HCT116 (cell line): ENCODE measurements at regions not wholly inside any gene's neighbourhood (a gene's known extent, or its start where the extent isn't known, plus 50 kb on each side); places are given as distances from the start of the nearest gene placed in this dataset.

Source experiments
- ATAC-seq: fragments of 200-7000 bp; cut with Tn5 transposase; 2 replicates; pipeline ENCODE4 v1.9.1; 2020; ENCODE audit warnings: mild to moderate bottlenecking, moderate library complexity
- BruUV-seq: library from RNA; stranded (reverse); fragments of 400-500 nt; replicated peaks from 2 replicates; lab custom pipeline; 2021; lab: Mats Ljungman, UMichigan
- CTCF ChIA-PET: fragments of 300-600 bp; sonication (Branson Sonifier 250); formaldehyde crosslinking; loops from one replicate; lab custom pipeline; 2021; ENCODE audit warnings: antibody characterized with exemption; lab: Charles Lee
- POLR2A ChIA-PET: fragments of 300-600, 350-600 bp; sonication (Branson Sonifier 250); formaldehyde crosslinking; loops from one replicate; lab custom pipeline; 2021; ENCODE audit warnings: antibody characterized with exemption; lab: Charles Lee
- RAD21 ChIA-PET, 2 experiments: fragments of 300-600 bp; sonication (Branson Sonifier 250); formaldehyde crosslinking; loops; one replicate each; lab custom pipeline; 2023; ENCODE audit warnings: low total read pairs in 2 of 2; ENCODE audit not compliant: uncharacterized antibody in 2 of 2, unreplicated experiment in 2 of 2, low non-redundant PET in 1 of 2; lab: Charles Lee
- DNase-seq: peaks from one replicate; pipeline ENCODE4 v3.0.0-alpha.2; 2010; ENCODE audit warnings: low read depth, low spot score
- H2AFZ ChIP-seq: fragments of 200-600 bp; shearing (Covaris generic), sonication (generic); 2 replicates; pipeline ENCODE4 v1.6.1; 2017; ENCODE audit warnings: low read depth, mixed run types, mixed read lengths, antibody characterized with exemption, low read length; ENCODE audit not compliant: poor library complexity, severe bottlenecking
- H3K27ac ChIP-seq: 2 replicates; pipeline ENCODE4 v1.5.1; 2012; ENCODE audit warnings: low read depth, low read length
- H3K27me3 ChIP-seq: fragments of 200-600 bp; sonication (generic); 2 replicates; pipeline ENCODE4 v1.6.1; 2016; ENCODE audit warnings: mixed run types, low read length, mixed read lengths; ENCODE audit not compliant: insufficient read depth
- H3K36me3 ChIP-seq, 2 experiments: fragments of 200-500 bp in 1 of 2; fragments of 200-600 bp in 1 of 2; sonication (Bioruptor generic) in 1 of 2; sonication (generic) in 1 of 2; 2 replicates each; pipeline versions ENCODE4 v1.5.1 to v1.6.1; 2014 to 2016; ENCODE audit warnings: low read length in 2 of 2, inconsistent platforms in 1 of 2, mixed read lengths in 1 of 2, mixed run types in 1 of 2; ENCODE audit not compliant: insufficient read depth in 2 of 2, control insufficient read depth in 1 of 2
- H3K4me1 ChIP-seq, 2 experiments: fragments of 200-600 bp in 1 of 2; sonication (generic) in 1 of 2; 2 replicates each; pipeline versions ENCODE4 v1.5.1 to v1.6.1; 2012 to 2017; ENCODE audit warnings: low read length in 2 of 2, inconsistent platforms in 1 of 2, mild to moderate bottlenecking in 1 of 2, mixed read lengths in 1 of 2, mixed run types in 1 of 2, moderate library complexity in 1 of 2; ENCODE audit not compliant: insufficient read depth in 2 of 2, control insufficient read depth in 1 of 2
- H3K4me2 ChIP-seq: fragments of 200-600 bp; sonication (generic); 2 replicates; pipeline ENCODE4 v1.6.1; 2017; ENCODE audit warnings: mixed run types, low read length, mixed read lengths
- H3K4me3 ChIP-seq, 2 experiments: fragments of 200-600 bp in 1 of 2; sonication (generic) in 1 of 2; replicated peaks in 1 of 2; 2 replicates each; pipeline ENCODE4 v1.5.1; 2011 to 2016; ENCODE audit warnings: low read length in 2 of 2, control low read depth in 1 of 2, low read depth in 1 of 2, mild to moderate bottlenecking in 1 of 2, mixed read lengths in 1 of 2, mixed run types in 1 of 2
- H3K79me2 ChIP-seq: fragments of 200-600 bp; sonication (generic); 2 replicates; pipeline ENCODE4 v1.6.1; 2017; ENCODE audit warnings: mild to moderate bottlenecking, mixed run types, low read length, moderate library complexity, mixed read lengths; ENCODE audit not compliant: insufficient read depth
- H3K9ac ChIP-seq: fragments of 200-600 bp; sonication (generic); 2 replicates; pipeline ENCODE4 v1.6.1; 2016; ENCODE audit warnings: low read length, mixed read lengths
- H3K9me2 ChIP-seq: fragments of 200-600 bp; sonication (generic), shearing (Covaris generic); 2 replicates; pipeline ENCODE4 v1.6.1; 2017; ENCODE audit warnings: mixed run types, mild to moderate bottlenecking, moderate library complexity; ENCODE audit not compliant: insufficient read depth
- H3K9me3 ChIP-seq, 2 experiments: fragments of 200-500 bp in 1 of 2; fragments of 200-600 bp in 1 of 2; sonication (Bioruptor generic) in 1 of 2; sonication (generic) in 1 of 2; 2 replicates each; pipeline ENCODE4 v1.6.1; 2014 to 2017; ENCODE audit warnings: low read length in 2 of 2, mixed read lengths in 2 of 2, inconsistent platforms in 1 of 2, low read depth in 1 of 2, mild to moderate bottlenecking in 1 of 2, mixed run types in 1 of 2, moderate library complexity in 1 of 2; ENCODE audit not compliant: control insufficient read depth in 1 of 2, insufficient read depth in 1 of 2
- H4K20me1 ChIP-seq: fragments of 200-600 bp; sonication (generic), shearing (Covaris generic); 2 replicates; pipeline ENCODE4 v1.6.1; 2017; ENCODE audit warnings: mixed run types, mild to moderate bottlenecking, moderate library complexity; ENCODE audit not compliant: insufficient read depth
- CBX3 ChIP-seq: IDR thresholded peaks from 2 replicates; pipeline ENCODE4 v1.6.1; 2012; ENCODE audit warnings: low read depth
- CEBPB ChIP-seq: IDR thresholded peaks from 2 replicates; pipeline ENCODE4 v1.6.1; 2012; ENCODE audit warnings: low read depth
- EGR1 ChIP-seq: IDR thresholded peaks from 2 replicates; pipeline ENCODE4 v1.6.1; 2012; ENCODE audit warnings: low read depth
- ELF1 ChIP-seq: IDR thresholded peaks from 2 replicates; pipeline ENCODE4 v1.6.1; 2012; ENCODE audit warnings: low read depth, borderline replicate concordance
- EZH2 ChIP-seq: fragments of 200-600 bp; sonication (generic); IDR thresholded peaks from 2 replicates; pipeline ENCODE4 v1.6.1; 2017; ENCODE audit warnings: antibody characterized with exemption, mixed run types
- EZH2phosphoT487 ChIP-seq: fragments of 200-600 bp; IDR thresholded peaks from 2 replicates; pipeline ENCODE4 v1.6.1; 2018; ENCODE audit warnings: antibody characterized with exemption, borderline replicate concordance
- FOSL1 ChIP-seq: IDR thresholded peaks from 2 replicates; pipeline ENCODE4 v1.6.1; 2012; ENCODE audit warnings: low read depth
- JUND ChIP-seq: IDR thresholded peaks from 2 replicates; pipeline ENCODE4 v1.6.1; 2012
- MAX ChIP-seq: IDR thresholded peaks from 2 replicates; pipeline ENCODE4 v1.6.1; 2012
- POLR2AphosphoS5 ChIP-seq: IDR thresholded peaks from 2 replicates; pipeline ENCODE4 v1.6.1; 2011; ENCODE audit warnings: mild to moderate bottlenecking, low read depth, low read length, moderate library complexity
- RAD21 ChIP-seq: IDR thresholded peaks from 2 replicates; pipeline ENCODE4 v1.6.1; 2012; ENCODE audit warnings: low read depth, mild to moderate bottlenecking
- REST ChIP-seq: IDR thresholded peaks from 2 replicates; pipeline ENCODE4 v1.6.1; 2012; ENCODE audit warnings: low read depth
- SP1 ChIP-seq: IDR thresholded peaks from 2 replicates; pipeline ENCODE4 v1.6.1; 2012; ENCODE audit warnings: low read depth
- SRF ChIP-seq: IDR thresholded peaks from 2 replicates; pipeline ENCODE4 v1.6.1; 2012; ENCODE audit warnings: low read depth
- TCF7L2 ChIP-seq: IDR thresholded peaks from 2 replicates; pipeline ENCODE4 v1.7.0; 2011; ENCODE audit warnings: borderline replicate concordance, inconsistent platforms; ENCODE audit not compliant: insufficient read depth, insufficient read length; ENCODE audit errors: extremely low read depth
- YY1 ChIP-seq: IDR thresholded peaks from 2 replicates; pipeline ENCODE4 v1.6.1; 2011; ENCODE audit warnings: low read length, low read depth, moderate library complexity, mild to moderate bottlenecking; ENCODE audit not compliant: insufficient replicate concordance; ENCODE audit errors: extremely low read depth
- ZFX ChIP-seq: fragments of 450-650 bp; IDR thresholded peaks from 2 replicates; pipeline ENCODE4 v1.6.1; 2017
- ZNF274 ChIP-seq: fragments of 200-500 bp; sonication (Bioruptor generic); IDR thresholded peaks from 2 replicates; pipeline ENCODE4 v1.6.1; 2014; ENCODE audit warnings: mild to moderate bottlenecking, low read depth, low read length, inconsistent platforms
- intact Hi-C: fragments of 100-400 bp; cut with micrococcal nuclease; formaldehyde crosslinking; loops from 2 replicates; pipeline ENCODE4 v1.10.0; 2022
- TF ChIP-seq, protein P1 (sequence below): IDR thresholded peaks from 2 replicates; pipeline ENCODE4 v1.6.1; 2011; ENCODE audit warnings: mild to moderate bottlenecking, low read length, moderate library complexity; ENCODE audit not compliant: insufficient replicate concordance; ENCODE audit errors: extremely low read depth
- TF ChIP-seq, protein P2 (sequence below), 3 experiments: fragments of 200-600 bp in 1 of 3; sonication (generic) in 1 of 3; IDR thresholded peaks in 2 of 3; conservative IDR thresholded peaks in 1 of 3; 2 replicates each; pipeline ENCODE4 v1.5.1; 2012 to 2017; ENCODE audit warnings: low read depth in 2 of 3, low read length in 2 of 3, antibody characterized with exemption in 1 of 3, borderline replicate concordance in 1 of 3, control low read depth in 1 of 3, mild to moderate bottlenecking in 1 of 3, mixed read lengths in 1 of 3, mixed run types in 1 of 3, moderate library complexity in 1 of 3; ENCODE audit not compliant: insufficient read depth in 1 of 3

- intact Hi-C loops, result no loop called here
- RAD21 ChIA-PET, result no interaction called here
- BruUV-seq, result no TSS peak
Observed at GRCh38 chrX:35562395-35562794, 235.7 kb upstream of the MAGEB16 start.

More at GRCh38 chrX:35562395-35562794, 235.7 kb upstream of the MAGEB16 start:
- H3K4me1 ChIP-seq, result no peaks in the 10 kb centered on the region
- ChIA-PET POLR2A (no interaction called here), CTCF (no interaction called here)
- no peaks in the 10 kb centered on the region for H4K20me1 ChIP-seq
- H2AFZ ChIP-seq, result no peak overlapping the region
- no peaks in the 10 kb centered on the region for H3K9me2 ChIP-seq
- no peak overlapping the region for H3K4me2 ChIP-seq
- no peaks in the 10 kb centered on the region for H3K27me3 ChIP-seq
- ATAC-seq (no peak), DNase-seq (no peak)
- no peaks in the 10 kb centered on the region for H3K79me2 ChIP-seq
- TF ChIP-seq SRF (no peak), SP1 (no peak), RAD21 (no peak), TCF7L2 (no peak), ELF1 (no peak), ZFX (no peak), CEBPB (no peak), FOSL1 (no peak), EGR1 (no peak), YY1 (no peak), JUND (no peak), MAX (no peak), REST (no peak), EZH2 (no peak), ZNF274 (no peak), EZH2phosphoT487 (no peak), CBX3 (no peak), POLR2AphosphoS5 (no peak)
- TF ChIP-seq, protein P1, sequence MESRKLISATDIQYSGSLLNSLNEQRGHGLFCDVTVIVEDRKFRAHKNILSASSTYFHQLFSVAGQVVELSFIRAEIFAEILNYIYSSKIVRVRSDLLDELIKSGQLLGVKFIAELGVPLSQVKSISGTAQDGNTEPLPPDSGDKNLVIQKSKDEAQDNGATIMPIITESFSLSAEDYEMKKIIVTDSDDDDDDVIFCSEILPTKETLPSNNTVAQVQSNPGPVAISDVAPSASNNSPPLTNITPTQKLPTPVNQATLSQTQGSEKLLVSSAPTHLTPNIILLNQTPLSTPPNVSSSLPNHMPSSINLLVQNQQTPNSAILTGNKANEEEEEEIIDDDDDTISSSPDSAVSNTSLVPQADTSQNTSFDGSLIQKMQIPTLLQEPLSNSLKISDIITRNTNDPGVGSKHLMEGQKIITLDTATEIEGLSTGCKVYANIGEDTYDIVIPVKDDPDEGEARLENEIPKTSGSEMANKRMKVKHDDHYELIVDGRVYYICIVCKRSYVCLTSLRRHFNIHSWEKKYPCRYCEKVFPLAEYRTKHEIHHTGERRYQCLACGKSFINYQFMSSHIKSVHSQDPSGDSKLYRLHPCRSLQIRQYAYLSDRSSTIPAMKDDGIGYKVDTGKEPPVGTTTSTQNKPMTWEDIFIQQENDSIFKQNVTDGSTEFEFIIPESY, result no peak
- TF ChIP-seq, protein P2, sequence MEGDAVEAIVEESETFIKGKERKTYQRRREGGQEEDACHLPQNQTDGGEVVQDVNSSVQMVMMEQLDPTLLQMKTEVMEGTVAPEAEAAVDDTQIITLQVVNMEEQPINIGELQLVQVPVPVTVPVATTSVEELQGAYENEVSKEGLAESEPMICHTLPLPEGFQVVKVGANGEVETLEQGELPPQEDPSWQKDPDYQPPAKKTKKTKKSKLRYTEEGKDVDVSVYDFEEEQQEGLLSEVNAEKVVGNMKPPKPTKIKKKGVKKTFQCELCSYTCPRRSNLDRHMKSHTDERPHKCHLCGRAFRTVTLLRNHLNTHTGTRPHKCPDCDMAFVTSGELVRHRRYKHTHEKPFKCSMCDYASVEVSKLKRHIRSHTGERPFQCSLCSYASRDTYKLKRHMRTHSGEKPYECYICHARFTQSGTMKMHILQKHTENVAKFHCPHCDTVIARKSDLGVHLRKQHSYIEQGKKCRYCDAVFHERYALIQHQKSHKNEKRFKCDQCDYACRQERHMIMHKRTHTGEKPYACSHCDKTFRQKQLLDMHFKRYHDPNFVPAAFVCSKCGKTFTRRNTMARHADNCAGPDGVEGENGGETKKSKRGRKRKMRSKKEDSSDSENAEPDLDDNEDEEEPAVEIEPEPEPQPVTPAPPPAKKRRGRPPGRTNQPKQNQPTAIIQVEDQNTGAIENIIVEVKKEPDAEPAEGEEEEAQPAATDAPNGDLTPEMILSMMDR (IDR thresholded peaks at IDR 0.05 in 2 of 3, conservative IDR thresholded peaks at IDR 0.05 in 1 of 3; ENCODE audit: borderline replicate concordance in 1 of 3, insufficient read depth in 1 of 3, low read depth in 2 of 3, low read length in 2 of 3), result no peak
- H3K4me3 ChIP-seq, result no peak overlapping the region
- H3K9ac ChIP-seq, result no peak overlapping the region
- H3K36me3 ChIP-seq, result no peaks in the 10 kb centered on the region
- H3K9me3 ChIP-seq, result no peaks in the 10 kb centered on the region
- no peak overlapping the region for H3K27ac ChIP-seq
